ENCODE measurements at regions not wholly inside any gene's neighbourhood (a gene's known extent, or its start where the extent isn't known, plus 50 kb on each side); places are given as distances from the start of the nearest gene placed in this dataset.

- TF ChIP-seq CEBPB (IDR thresholded peaks at IDR 0.05) (no peak), EP300 (IDR thresholded peaks at IDR 0.05; ENCODE audit: borderline replicate concordance) (no peak), REST (IDR thresholded peaks at IDR 0.05; ENCODE audit: low read depth) (no peak), EGR1 (IDR thresholded peaks at IDR 0.05) (no peak), NFIC (IDR thresholded peaks at IDR 0.05) (no peak), TAF1 (IDR thresholded peaks at IDR 0.05; ENCODE audit: low read depth) (no peak), YY1 (IDR thresholded peaks at IDR 0.05; ENCODE audit: low read depth) (no peak), TCF12 (IDR thresholded peaks at IDR 0.05; ENCODE audit: low read depth) (no peak), CREB1 (IDR thresholded peaks at IDR 0.05; ENCODE audit: low read depth) (no peak), TEAD4 (IDR thresholded peaks at IDR 0.05) (no peak), USF1 (IDR thresholded peaks at IDR 0.05) (no peak), RAD21 (IDR thresholded peaks at IDR 0.05; ENCODE audit: low read depth) (no peak), ZBTB7A (IDR thresholded peaks at IDR 0.05; ENCODE audit: low read depth) (no peak)
- TF ChIP-seq, protein P1, sequence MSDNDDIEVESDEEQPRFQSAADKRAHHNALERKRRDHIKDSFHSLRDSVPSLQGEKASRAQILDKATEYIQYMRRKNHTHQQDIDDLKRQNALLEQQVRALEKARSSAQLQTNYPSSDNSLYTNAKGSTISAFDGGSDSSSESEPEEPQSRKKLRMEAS (IDR thresholded peaks at IDR 0.05): no peak
Observed at GRCh38 chr7:116334555-116334954, 124.2 kb downstream of the TES start.

All from Ishikawa (cell line).